Neural progenitor cell (in vitro differentiated cells): ENCODE measurements at regions not wholly inside any gene's neighbourhood (a gene's known extent, or its start where the extent isn't known, plus 50 kb on each side); places are given as distances from the start of the nearest gene placed in this dataset.

Experiments used
- DNase-seq: peaks from one replicate; pipeline ENCODE4 v3.0.0-alpha.2; 2016; ENCODE audit warnings: low spot score
- H2AFZ ChIP-seq: fragments of 200-600 bp; sonication (generic); replicated peaks from 2 replicates; pipeline ENCODE4 v1.6.1; 2016; ENCODE audit warnings: antibody characterized with exemption
- H3F3A ChIP-seq: fragments of 200-600 bp; sonication (generic); 2 replicates; pipeline ENCODE4 v1.6.1; 2016; ENCODE audit warnings: antibody characterized with exemption, low read depth
- H3K27ac ChIP-seq: fragments of 200-600 bp; sonication (generic); 2 replicates; pipeline ENCODE4 v1.5.1; 2016; ENCODE audit warnings: mild to moderate bottlenecking
- H3K27me3 ChIP-seq: fragments of 200-600 bp; sonication (generic); 2 replicates; pipeline ENCODE4 v1.6.1; 2016; ENCODE audit warnings: mild to moderate bottlenecking, moderate library complexity
- H3K36me3 ChIP-seq: fragments of 200-600 bp; sonication (generic); 2 replicates; pipeline ENCODE4 v1.5.1; 2016
- H3K4me1 ChIP-seq: fragments of 200-600 bp; sonication (generic); 2 replicates; pipeline ENCODE4 v1.6.1; 2016; ENCODE audit warnings: mixed run types
- H3K4me2 ChIP-seq: fragments of 200-600 bp; sonication (generic); 2 replicates; pipeline ENCODE4 v1.6.1; 2016
- H3K4me3 ChIP-seq: fragments of 200-600 bp; sonication (generic); 2 replicates; pipeline ENCODE4 v1.5.1; 2016
- H3K79me2 ChIP-seq: fragments of 200-600 bp; sonication (generic); 2 replicates; pipeline ENCODE4 v1.6.1; 2016; ENCODE audit warnings: low read depth
- H3K9ac ChIP-seq: fragments of 200-600 bp; sonication (generic); 2 replicates; pipeline ENCODE4 v1.6.1; 2016
- H3K9me3 ChIP-seq: fragments of 200-600 bp; sonication (generic); 2 replicates; pipeline ENCODE4 v1.5.1; 2016; ENCODE audit warnings: low read depth
- H4K20me1 ChIP-seq: fragments of 200-600 bp; sonication (generic); 2 replicates; pipeline ENCODE4 v1.6.1; 2016; ENCODE audit warnings: low read depth
- H3K27ac Mint-ChIP-seq: 3 replicates; pipeline ENCODE4 v1.8.0; 2021; ENCODE audit warnings: mixed read lengths
- H3K27me3 Mint-ChIP-seq: 2 replicates; pipeline ENCODE4 v1.8.0; 2022; ENCODE audit warnings: low read depth, mild to moderate bottlenecking, inconsistent platforms, moderate library complexity, mixed read lengths; ENCODE audit not compliant: insufficient read depth
- H3K36me3 Mint-ChIP-seq: 3 replicates; pipeline ENCODE4 v1.8.0; 2021; ENCODE audit warnings: mixed read lengths
- H3K4me1 Mint-ChIP-seq: 3 replicates; pipeline ENCODE4 v1.8.0; 2021; ENCODE audit warnings: mixed read lengths
- H3K4me3 Mint-ChIP-seq: 3 replicates; pipeline ENCODE4 v1.8.0; 2021; ENCODE audit warnings: mild to moderate bottlenecking, moderate library complexity, mixed read lengths
- H3K9me3 Mint-ChIP-seq: 3 replicates; pipeline ENCODE4 v1.8.0; 2020; ENCODE audit warnings: mixed read lengths
- EZH2 ChIP-seq: fragments of 200-600 bp; sonication (generic); IDR thresholded peaks from 2 replicates; pipeline ENCODE4 v1.6.1; 2017; ENCODE audit warnings: antibody characterized with exemption, mild to moderate bottlenecking, moderate library complexity
- EZH2phosphoT487 ChIP-seq: fragments of 200-600 bp; sonication (generic); IDR thresholded peaks from 2 replicates; pipeline ENCODE4 v1.6.1; 2017; ENCODE audit warnings: antibody characterized with exemption
- TF ChIP-seq, protein P1 (sequence below): fragments of 200-600 bp; sonication (generic); IDR thresholded peaks from 2 replicates; pipeline ENCODE4 v1.5.1; 2017; ENCODE audit warnings: antibody characterized with exemption, mild to moderate bottlenecking

DNA sequence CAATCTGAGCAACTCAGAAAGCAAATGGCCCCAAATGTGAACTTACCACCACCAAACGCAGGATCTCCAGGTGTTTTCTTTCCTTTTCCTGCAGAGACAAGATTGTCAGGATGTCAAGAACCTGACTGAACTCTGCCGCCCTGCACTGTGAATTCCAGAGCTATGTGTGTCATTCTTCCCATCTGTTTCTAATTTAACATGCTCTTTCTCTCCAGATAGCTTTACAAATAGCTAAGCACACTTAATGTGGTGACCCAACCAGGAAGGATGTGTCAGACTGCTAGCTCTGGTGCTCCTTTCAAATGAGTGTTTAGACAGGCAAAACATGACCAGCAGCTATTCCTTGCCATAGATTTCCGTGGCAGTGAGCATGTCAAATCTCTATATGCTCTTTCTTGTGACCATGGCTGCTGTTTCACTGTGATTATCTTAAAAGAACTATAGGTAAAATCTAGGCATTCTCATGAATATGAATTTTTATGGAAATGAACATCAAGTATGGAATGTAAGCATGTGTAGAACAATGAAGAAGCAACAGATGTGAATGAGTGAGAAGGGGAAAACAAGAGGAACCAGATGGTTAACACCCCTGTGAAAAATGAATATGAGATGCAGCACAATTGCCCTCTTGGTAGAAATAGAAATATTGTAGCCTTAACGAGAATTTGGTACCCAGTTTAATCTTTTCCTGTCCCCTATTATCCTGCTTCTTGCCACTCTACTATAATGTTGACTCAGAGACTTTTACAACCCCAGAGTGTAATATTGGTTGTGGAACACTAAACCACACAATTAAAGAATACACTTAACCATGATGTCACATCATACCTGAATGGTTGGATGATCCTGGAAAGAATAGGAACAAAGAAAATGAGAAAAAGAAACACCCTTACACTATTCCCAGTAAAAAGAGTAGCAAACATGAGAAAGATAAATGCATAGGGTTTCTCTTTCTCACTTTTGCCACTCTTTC lies 247.8 kb upstream of the DKK2 start:
- H3K27me3 ChIP-seq = no peaks in the 10 kb centered on the region
- H3K9me3 ChIP-seq = no peaks in the 10 kb centered on the region
- no peak overlapping the region for H3K9ac ChIP-seq
- no peaks in the 10 kb centered on the region for H3K9me3 Mint-ChIP-seq
- H3K4me3 ChIP-seq = no peak overlapping the region
- H3K27ac ChIP-seq = no peak overlapping the region
- H4K20me1 ChIP-seq = no peaks in the 10 kb centered on the region
- H3K36me3 Mint-ChIP-seq = no peaks in the 10 kb centered on the region
- H3K79me2 ChIP-seq = no peaks in the 10 kb centered on the region
- no peak overlapping the region for H3K27ac Mint-ChIP-seq
- TF ChIP-seq EZH2phosphoT487 = no peak
- TF ChIP-seq, protein P1, sequence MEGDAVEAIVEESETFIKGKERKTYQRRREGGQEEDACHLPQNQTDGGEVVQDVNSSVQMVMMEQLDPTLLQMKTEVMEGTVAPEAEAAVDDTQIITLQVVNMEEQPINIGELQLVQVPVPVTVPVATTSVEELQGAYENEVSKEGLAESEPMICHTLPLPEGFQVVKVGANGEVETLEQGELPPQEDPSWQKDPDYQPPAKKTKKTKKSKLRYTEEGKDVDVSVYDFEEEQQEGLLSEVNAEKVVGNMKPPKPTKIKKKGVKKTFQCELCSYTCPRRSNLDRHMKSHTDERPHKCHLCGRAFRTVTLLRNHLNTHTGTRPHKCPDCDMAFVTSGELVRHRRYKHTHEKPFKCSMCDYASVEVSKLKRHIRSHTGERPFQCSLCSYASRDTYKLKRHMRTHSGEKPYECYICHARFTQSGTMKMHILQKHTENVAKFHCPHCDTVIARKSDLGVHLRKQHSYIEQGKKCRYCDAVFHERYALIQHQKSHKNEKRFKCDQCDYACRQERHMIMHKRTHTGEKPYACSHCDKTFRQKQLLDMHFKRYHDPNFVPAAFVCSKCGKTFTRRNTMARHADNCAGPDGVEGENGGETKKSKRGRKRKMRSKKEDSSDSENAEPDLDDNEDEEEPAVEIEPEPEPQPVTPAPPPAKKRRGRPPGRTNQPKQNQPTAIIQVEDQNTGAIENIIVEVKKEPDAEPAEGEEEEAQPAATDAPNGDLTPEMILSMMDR = no peak
- no peak for TF ChIP-seq EZH2
- no peak overlapping the region for H2AFZ ChIP-seq
- H3K4me3 Mint-ChIP-seq = no peak overlapping the region
- DNase-seq = no peak
- no peaks in the 10 kb centered on the region for H3F3A ChIP-seq
- H3K4me2 ChIP-seq = no peak overlapping the region
- no peaks in the 10 kb centered on the region for H3K36me3 ChIP-seq
- no peaks in the 10 kb centered on the region for H3K27me3 Mint-ChIP-seq
- H3K4me1 ChIP-seq = no peaks in the 10 kb centered on the region
- H3K4me1 Mint-ChIP-seq = peaks cover 14% of the 10 kb centered on the region

DNA sequence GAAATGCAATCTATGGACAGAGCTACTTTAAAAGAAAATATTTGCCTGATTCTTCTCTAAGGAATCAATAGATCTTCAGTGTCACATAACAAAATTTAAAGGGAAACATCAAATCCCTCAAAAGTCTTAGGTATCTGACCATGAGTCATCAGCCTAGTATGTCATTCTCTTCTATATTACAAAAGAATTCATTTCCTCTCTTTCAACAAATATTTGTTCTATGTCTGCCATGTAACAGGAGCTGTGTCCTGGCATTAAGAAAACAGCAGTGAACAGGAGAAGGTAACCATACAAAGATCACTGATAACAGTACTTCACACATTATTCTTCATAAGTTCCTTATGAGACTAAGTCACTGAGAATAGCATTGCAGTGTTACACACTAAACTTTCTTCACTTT lies 243.6 kb upstream of the DKK2 start:
- no peak overlapping the region for H3K4me2 ChIP-seq
- H3K27ac Mint-ChIP-seq = no peak overlapping the region
- H3K27me3 ChIP-seq = no peaks in the 10 kb centered on the region

GRCh38 chr4:107278791-107279483 lies 242.8 kb upstream of the DKK2 start:
- H3K9ac ChIP-seq = no peak overlapping the region
- H3K36me3 ChIP-seq = no peaks in the 10 kb centered on the region
- no peak overlapping the region for H3K4me3 ChIP-seq
- no peaks in the 10 kb centered on the region for H3F3A ChIP-seq
- no peak overlapping the region for H3K4me2 ChIP-seq
- no peaks in the 10 kb centered on the region for H3K27me3 ChIP-seq
- no peaks in the 10 kb centered on the region for H3K9me3 Mint-ChIP-seq
- H4K20me1 ChIP-seq = no peaks in the 10 kb centered on the region
- H3K27me3 Mint-ChIP-seq = no peaks in the 10 kb centered on the region
- no peak overlapping the region for H3K4me3 Mint-ChIP-seq
- H3K79me2 ChIP-seq = no peaks in the 10 kb centered on the region
- TF ChIP-seq EZH2 (no peak), EZH2phosphoT487 (no peak)
- TF ChIP-seq, protein P1 = no peak
- H3K4me1 Mint-ChIP-seq = peaks cover 23% of the 10 kb centered on the region
- H3K27ac Mint-ChIP-seq = no peak overlapping the region
- H2AFZ ChIP-seq = no peak overlapping the region
- no peaks in the 10 kb centered on the region for H3K4me1 ChIP-seq
- no peak for DNase-seq
- H3K27ac ChIP-seq = no peak overlapping the region
- no peaks in the 10 kb centered on the region for H3K36me3 Mint-ChIP-seq
- H3K9me3 ChIP-seq = no peaks in the 10 kb centered on the region

More for the DNA sequence above, 243.6 kb upstream of the DKK2 start:
- Histone ChIP-seq H2AFZ (no peak overlapping the region), H3K36me3 (no peaks in the 10 kb centered on the region), H3F3A (no peaks in the 10 kb centered on the region), H3K4me1 (no peaks in the 10 kb centered on the region), H3K9me3 (no peaks in the 10 kb centered on the region), H3K79me2 (no peaks in the 10 kb centered on the region), H3K4me3 (no peak overlapping the region), H3K9ac (no peak overlapping the region), H4K20me1 (no peaks in the 10 kb centered on the region), H3K27ac (no peak overlapping the region)
- no peak for DNase-seq
- no peak overlapping the region for H3K4me3 Mint-ChIP-seq
- H3K9me3 Mint-ChIP-seq = no peaks in the 10 kb centered on the region
- no peaks in the 10 kb centered on the region for H3K27me3 Mint-ChIP-seq
- peaks cover 22% of the 10 kb centered on the region for H3K4me1 Mint-ChIP-seq
- no peak for TF ChIP-seq EZH2
- TF ChIP-seq, protein P1 = no peak
- H3K36me3 Mint-ChIP-seq = no peaks in the 10 kb centered on the region
